GM21717 (cell line): ENCODE measurements at regions not wholly inside any gene's neighbourhood (a gene's known extent, or its start where the extent isn't known, plus 50 kb on each side); places are given as distances from the start of the nearest gene placed in this dataset.

ENCODE experiments used
- ATAC-seq: cut with Tn5 transposase; IDR thresholded peaks from one replicate; pipeline ENCODE4 v1.9.1; 2021; ENCODE audit warnings: mild to moderate bottlenecking, moderate library complexity; ENCODE audit not compliant: unreplicated experiment

- ATAC-seq: no peak
Observed at GRCh38 chr22:47301820-47302475, 539.5 kb downstream of the TBC1D22A start.

DNA sequence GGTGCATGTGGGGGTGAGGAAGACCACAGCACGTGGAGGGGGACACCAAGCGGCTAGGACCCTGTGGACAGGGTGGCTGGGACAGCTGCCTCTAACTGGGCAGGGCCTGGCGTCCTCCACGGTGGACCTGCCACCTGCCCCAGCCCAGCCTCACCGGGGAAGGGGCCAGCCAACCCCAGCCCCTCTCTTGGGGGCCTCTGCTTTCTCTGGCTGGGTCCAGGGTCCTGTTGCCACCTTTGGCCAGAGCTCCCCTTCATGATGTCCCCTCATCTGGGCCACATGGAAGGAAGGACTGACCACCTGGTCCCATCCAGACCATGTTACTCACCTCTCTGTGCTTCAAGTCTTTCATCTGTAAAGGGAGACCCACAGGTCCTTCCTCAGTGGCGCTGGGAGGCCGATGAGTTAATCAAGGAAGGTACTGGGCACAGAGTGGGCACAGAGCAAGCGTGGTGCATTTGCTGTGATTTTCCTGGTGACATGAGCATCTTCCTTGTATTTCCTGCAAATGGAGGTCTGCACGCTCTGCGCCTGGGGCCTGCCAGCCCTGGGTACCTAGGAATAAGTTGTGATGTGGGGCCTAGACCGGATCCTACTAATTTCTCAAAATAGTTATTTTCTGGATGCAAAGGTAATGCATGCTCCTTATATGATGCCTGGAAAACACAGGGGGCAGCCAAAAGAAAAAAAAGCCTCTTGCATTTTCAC is 538.4 kb downstream of the TBC1D22A start:
- no peak for ATAC-seq

- no peak for ATAC-seq
Observed at GRCh38 chr22:47299863-47300697, 537.6 kb downstream of the TBC1D22A start.

DNA sequence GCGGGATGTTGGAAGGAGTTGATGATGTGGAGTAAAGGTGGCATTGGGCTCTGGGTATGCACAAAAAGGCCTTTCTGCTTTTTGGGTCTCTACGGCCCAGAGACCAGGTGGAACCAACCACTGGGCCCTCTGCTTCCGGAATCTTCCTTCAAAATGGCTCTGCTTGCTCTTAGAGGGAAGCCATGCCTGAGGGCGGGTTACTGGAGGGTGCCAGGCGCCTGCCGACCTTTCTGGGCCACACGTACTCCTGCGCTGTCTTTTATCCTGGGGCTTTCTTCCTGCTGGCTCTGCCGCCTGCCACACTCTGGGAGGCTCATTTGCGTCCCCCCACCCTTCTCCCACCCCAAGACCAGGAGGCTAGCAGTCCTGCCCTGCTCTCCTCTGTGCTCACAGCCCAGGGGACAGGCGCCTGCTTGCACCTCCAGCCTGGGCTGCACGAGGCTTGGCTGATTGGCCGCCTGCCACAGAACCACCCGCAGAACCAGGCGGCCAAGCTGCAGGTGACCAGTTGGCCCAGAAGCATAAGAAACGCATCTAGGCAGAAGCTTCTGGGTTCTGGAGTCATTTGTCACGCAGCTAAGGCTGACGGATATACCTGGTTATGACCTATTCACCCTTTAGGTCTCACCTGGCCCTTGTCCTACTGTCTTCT is 536.9 kb downstream of the TBC1D22A start:
- ATAC-seq: no peak

- ATAC-seq: no peak
Observed at GRCh38 chr22:47298017-47298785, 535.8 kb downstream of the TBC1D22A start.

DNA sequence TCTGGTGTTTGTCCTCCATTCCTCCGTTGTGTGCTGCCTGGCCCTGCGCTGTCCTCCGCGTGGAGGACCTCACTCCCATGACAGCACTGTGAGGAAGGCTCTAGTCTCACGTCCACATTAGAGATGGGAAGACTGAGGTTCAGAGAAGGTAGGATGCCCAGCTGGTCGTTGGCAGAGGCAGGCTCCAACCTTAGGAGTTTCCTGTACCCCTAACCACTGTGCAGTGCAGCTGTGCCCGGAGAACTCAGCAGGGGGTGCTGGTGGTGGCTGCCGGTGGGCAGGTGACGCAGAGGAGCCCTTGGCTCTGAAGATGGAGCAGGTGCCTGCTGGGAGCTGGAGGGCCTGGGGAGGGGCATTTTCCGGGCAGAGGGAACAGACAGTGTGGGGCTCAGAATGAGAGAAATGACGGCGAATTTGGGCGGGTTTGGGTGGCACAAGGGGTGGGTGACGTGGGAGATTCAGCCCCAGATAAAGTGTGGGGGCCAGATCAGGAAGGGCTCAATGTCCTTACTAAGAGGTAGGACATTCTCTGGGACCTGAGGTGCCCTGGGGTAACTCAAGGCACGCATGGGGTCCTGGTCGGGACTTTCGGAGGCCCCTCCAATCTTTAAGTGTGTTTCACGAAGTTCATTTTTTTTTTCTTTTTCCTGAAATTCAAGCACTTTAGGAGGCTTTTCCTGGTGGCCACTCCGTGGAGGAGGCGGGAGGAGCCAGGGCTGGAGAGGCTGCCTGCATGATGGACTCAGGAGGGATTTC is 535.0 kb downstream of the TBC1D22A start:
- ATAC-seq: no peak

DNA sequence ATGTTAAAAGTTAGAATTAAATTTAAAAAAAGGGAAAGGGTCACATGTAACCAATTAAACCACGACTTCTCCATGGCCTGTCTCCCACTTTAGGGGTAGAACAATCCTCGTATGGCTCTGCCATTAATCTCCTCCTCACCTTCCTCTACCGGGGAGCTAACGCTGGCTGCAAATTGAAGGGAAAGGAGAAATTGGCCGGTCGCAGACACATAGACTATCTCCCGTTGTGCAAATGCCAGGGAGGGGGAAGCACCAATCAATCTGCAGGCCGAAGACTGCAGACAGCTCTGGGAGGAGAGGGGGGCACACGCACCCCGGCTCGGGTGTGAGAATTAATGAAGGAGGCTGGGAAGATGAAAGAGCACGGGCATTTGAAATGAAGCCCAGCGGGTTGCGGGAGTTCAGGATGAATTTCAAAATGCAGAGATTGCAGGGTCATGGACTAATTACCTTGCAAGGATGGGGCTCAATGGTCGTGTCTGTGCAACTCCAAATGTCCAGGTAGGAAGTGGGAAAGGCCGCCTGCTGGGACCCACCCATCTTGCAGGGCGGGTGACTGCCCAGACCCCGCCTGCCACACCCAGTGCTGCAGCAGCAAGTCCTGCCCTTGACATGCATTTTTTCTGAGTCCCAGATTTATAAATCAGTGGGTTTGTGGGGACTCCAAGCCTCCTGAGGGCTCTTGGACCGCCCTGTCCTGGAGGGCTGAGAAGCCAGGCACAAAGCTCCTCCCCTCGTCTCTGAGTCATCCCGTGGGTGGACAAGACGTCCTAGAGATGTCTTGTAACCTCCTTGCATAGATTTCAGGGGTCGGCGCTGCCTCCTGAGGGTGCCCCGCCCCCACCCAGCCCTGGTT is 534.2 kb downstream of the TBC1D22A start:
- ATAC-seq: no peak

DNA sequence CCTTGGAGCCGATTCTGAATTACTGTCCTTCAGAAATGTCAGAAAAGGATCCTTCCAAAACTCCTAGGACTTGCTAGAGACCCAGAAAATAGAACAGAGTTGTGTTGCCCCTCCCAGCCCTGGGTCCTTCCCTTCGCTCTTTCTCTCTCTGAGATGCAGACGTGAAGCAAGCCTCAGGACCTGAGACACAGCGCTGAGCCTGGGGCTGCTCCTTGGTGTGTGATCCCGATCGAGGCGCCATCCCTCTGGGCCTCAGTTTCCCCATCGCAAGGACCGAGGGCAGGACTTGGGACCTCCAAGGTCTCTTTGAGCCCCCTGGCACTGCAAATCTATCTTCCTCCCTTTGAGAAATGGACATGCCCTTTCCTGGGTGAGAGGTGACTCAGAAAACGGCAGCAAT is 533.5 kb downstream of the TBC1D22A start:
- no peak for ATAC-seq

DNA sequence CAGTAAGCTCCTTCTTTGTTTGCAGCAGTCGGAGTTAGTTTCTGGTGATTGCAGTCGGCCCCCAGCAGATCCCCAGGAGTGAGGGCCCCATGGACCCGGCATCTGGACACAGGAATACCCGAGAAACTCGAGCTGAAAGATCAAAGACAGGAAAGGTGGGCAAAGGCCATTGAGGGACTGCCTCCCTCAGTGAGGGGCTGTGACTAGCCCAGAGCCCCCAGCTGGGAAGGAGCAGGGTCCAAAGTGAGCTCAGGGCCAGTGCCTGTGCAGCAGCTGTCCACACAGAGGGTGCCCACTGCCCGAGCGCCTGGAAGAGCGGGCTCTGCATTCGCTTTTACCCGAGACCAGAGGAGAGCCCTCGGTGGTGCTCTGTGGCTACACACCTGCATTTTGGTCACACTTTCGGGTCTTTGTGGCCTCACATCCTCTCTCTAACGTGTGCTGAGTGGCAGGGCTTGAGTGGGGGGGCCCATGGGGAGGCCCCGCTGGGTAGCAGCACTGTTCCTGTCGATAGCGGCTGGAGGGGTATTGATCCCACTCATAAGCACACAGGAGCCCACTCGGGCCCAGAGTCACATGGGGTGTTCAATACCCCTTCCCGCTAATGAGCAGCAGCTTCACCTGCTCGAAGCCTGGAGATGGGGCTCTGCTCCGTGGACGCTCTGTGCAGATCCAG is 532.9 kb downstream of the TBC1D22A start:
- ATAC-seq: no peak

- no peak for ATAC-seq
Observed at GRCh38 chr22:47294576-47294975, 532.1 kb downstream of the TBC1D22A start.

GRCh38 chr22:47294222-47294532 is 531.7 kb downstream of the TBC1D22A start:
- no peak for ATAC-seq

GRCh38 chr22:47293368-47294221 is 531.1 kb downstream of the TBC1D22A start:
- ATAC-seq: no peak

- ATAC-seq: no peak
Observed at GRCh38 chr22:47292546-47293320, 530.3 kb downstream of the TBC1D22A start.

GRCh38 chr22:47291565-47292495 is 529.4 kb downstream of the TBC1D22A start:
- ATAC-seq: no peak

GRCh38 chr22:47290706-47291430 is 528.4 kb downstream of the TBC1D22A start:
- no peak for ATAC-seq
